ENCODE measurements at regions not wholly inside any gene's neighbourhood (a gene's known extent, or its start where the extent isn't known, plus 50 kb on each side); places are given as distances from the start of the nearest gene placed in this dataset.

GRCh38 chr9:130781569-130781968 is 53.5 kb upstream of the ABL1 start:
- no peak for TF ChIP-seq CTCF (IDR thresholded peaks at IDR 0.05; ENCODE audit: insufficient read depth, low read depth, low read length)
- Histone ChIP-seq H3K4me3 (ENCODE audit: low read depth, low read length) (no peak overlapping the region), H3K36me3 (ENCODE audit: control insufficient read depth, insufficient read depth, low read length) (no peaks in the 10 kb centered on the region; the same call in 1 of the 2 replicates), H3K27me3 (ENCODE audit: control insufficient read depth, insufficient read depth, low read length) (no peaks in the 10 kb centered on the region)
- no peak for DNase-seq (ENCODE audit: low read depth)
- CTCF ChIA-PET = interaction anchor here (0.8 to 1.8 kb wide), 2 partner anchors 11 to 19 kb away, joined by 3 to 5 read pairs; no protein-coding TSS in a partner anchor
- POLR2A ChIA-PET = interaction anchor here (1.0 kb wide), 1 partner anchor 58 kb away, joined by 3 read pairs; no protein-coding TSS in a partner anchor

DNA sequence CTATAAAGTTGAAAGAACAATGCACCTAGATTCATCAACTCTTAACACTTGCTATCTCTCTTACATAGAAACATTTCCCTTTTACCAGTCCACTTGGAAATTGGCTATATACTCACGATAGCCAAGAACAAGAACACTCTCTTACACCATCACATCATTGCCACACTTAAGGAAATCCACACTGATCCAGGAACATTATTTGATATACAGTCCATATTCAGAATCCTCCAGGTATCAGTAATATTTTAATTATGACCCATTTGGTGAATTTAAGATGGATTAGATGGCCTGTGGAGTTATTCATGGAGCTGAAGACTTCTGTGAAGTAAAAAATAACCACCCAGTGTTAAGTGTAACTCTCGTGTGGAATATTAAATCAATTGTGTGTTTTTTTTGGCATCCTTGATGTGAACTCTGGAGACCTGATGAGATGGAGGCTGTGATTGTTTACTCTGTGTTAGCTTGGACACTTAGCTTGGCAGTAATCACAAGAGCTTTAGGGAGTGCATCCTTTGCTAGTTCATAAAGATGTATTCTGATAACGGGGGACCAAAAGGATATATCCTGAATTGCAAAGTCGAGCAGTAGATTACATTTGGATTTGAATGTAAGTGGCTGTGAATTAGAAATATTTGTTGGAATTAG is 52.0 kb upstream of the ABL1 start:
- ChIA-PET CTCF (interaction anchor here (1.3 to 1.8 kb wide), 2 partner anchors 10 to 11 kb away, joined by 3 to 5 read pairs; no protein-coding TSS in a partner anchor), POLR2A (no interaction called here)
- DNase-seq (ENCODE audit: low read depth) = no peak
- no peak for TF ChIP-seq CTCF (IDR thresholded peaks at IDR 0.05; ENCODE audit: insufficient read depth, low read depth, low read length)
- no peaks in the 10 kb centered on the region; the same call in 1 of the 2 replicates for H3K36me3 ChIP-seq (ENCODE audit: control insufficient read depth, insufficient read depth, low read length)
- H3K4me3 ChIP-seq (ENCODE audit: low read depth, low read length) = no peak overlapping the region
- no peaks in the 10 kb centered on the region for H3K27me3 ChIP-seq (ENCODE audit: control insufficient read depth, insufficient read depth, low read length)

GRCh38 chr9:130785053-130785452 is 50.0 kb upstream of the ABL1 start:
- no peak for TF ChIP-seq CTCF (IDR thresholded peaks at IDR 0.05; ENCODE audit: insufficient read depth, low read depth, low read length)
- H3K4me3 ChIP-seq (ENCODE audit: low read depth, low read length) = no peak overlapping the region
- ChIA-PET POLR2A (no interaction called here), CTCF (no interaction called here)
- H3K27me3 ChIP-seq (ENCODE audit: control insufficient read depth, insufficient read depth, low read length) = no peaks in the 10 kb centered on the region
- DNase-seq (ENCODE audit: low read depth) = no peak
- no peaks in the 10 kb centered on the region; the same call in 1 of the 2 replicates for H3K36me3 ChIP-seq (ENCODE audit: control insufficient read depth, insufficient read depth, low read length)
